ENCODE measurements at regions not wholly inside any gene's neighbourhood (a gene's known extent, or its start where the extent isn't known, plus 50 kb on each side); places are given as distances from the start of the nearest gene placed in this dataset.

DNA sequence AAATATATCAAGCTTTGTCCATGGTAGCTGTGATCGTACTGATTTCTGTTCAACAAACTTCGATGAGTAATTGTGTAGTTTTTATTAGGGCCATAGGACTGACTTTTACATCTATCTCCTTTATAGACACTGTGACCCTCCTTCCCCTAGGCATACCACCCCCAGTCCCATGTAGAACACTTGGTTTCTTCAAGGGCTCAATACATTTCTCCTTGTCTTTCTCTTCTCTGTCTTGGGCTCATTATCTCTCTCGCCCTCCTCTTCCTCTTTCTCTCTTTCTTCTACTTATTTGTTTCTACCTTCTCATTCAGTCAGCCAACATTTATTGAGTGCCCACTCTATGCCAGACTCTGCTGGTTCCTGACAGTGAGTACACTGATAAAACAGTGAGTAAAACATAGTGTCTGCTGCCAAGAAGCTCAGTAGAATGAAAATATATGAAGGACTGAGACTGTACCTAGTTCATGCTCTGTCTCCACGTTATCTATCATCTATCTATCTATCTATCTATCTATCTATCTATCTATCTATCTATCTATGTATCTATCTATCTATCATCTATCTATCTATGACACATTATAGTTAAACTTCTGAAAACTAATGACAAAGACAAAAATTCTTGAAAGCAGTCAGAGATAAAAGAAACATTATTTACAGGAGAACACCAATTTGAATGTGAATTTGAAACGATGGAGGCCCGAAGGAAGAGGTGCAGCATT is 122.8 kb downstream of the RBMX2 start:
- Histone ChIP-seq H3K4me1 (peaks cover 0 to 6% (median 0%) of the 10 kb centered on the region in 12 donors), H3K9me3 (no peaks in the 10 kb centered on the region), H3K4me3 (peak overlapping the region in 7 of 12 donors; percentile 30 to 51 (median 39)), H3K27me3 (peaks cover 0 to 11% (median 0%) of the 10 kb centered on the region in 9 donors), H3K27ac (no peak overlapping the region), H3K36me3 (no peaks in the 10 kb centered on the region)
- ATAC-seq = no peak
- TF ChIP-seq, protein P1, sequence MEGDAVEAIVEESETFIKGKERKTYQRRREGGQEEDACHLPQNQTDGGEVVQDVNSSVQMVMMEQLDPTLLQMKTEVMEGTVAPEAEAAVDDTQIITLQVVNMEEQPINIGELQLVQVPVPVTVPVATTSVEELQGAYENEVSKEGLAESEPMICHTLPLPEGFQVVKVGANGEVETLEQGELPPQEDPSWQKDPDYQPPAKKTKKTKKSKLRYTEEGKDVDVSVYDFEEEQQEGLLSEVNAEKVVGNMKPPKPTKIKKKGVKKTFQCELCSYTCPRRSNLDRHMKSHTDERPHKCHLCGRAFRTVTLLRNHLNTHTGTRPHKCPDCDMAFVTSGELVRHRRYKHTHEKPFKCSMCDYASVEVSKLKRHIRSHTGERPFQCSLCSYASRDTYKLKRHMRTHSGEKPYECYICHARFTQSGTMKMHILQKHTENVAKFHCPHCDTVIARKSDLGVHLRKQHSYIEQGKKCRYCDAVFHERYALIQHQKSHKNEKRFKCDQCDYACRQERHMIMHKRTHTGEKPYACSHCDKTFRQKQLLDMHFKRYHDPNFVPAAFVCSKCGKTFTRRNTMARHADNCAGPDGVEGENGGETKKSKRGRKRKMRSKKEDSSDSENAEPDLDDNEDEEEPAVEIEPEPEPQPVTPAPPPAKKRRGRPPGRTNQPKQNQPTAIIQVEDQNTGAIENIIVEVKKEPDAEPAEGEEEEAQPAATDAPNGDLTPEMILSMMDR (IDR thresholded peaks at IDR 0.05) = no peak
- no peak for TF ChIP-seq POLR2A (IDR thresholded peaks at IDR 0.05)
- no peak for DNase-seq
- 73 to 81% (median 78%) methylated on average over 6 of the region's 6 CpGs for WGBS, 4 donors
- intact Hi-C loops (cut with DNase I) = no loop called here

DNA sequence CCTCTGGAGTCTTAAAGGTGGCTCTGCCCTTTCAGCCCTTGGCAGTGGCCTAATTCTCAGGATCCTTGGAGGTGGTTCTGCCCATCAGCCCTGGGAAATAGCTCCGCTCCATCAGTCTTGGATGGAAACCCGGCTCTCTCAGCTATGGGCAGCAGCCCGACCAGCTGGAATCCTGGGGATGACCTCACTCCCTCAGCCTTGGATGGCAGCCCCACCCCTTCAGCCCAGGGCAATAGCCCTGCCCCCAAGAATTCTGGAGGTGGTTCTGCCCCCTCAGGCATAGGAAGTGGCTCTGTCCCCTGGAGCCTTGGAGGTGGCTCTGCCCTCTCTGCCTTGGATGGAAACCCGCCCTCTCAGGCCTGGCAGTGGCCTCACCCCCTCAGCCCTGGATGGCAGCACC is 127.7 kb downstream of the RBMX2 start:
- Histone ChIP-seq H3K9me3 (no peaks in the 10 kb centered on the region), H3K4me1 (no peaks in the 10 kb centered on the region), H3K4me3 (no peak overlapping the region), H3K36me3 (no peaks in the 10 kb centered on the region), H3K27me3 (peaks cover 0 to 13% (median 0%) of the 10 kb centered on the region in 9 donors), H3K27ac (no peak overlapping the region)
- TF ChIP-seq POLR2A (IDR thresholded peaks at IDR 0.05) = no peak
- TF ChIP-seq, protein P1 (IDR thresholded peaks at IDR 0.05) = no peak
- intact Hi-C loops (cut with DNase I) = no loop called here
- ATAC-seq (no peak), DNase-seq (no peak)
- WGBS, 4 donors = 77 to 87% (median 84%) methylated on average over 4 of the region's 4 CpGs; no CpG with 5 or more reads in 1 of the 4 donors

DNA sequence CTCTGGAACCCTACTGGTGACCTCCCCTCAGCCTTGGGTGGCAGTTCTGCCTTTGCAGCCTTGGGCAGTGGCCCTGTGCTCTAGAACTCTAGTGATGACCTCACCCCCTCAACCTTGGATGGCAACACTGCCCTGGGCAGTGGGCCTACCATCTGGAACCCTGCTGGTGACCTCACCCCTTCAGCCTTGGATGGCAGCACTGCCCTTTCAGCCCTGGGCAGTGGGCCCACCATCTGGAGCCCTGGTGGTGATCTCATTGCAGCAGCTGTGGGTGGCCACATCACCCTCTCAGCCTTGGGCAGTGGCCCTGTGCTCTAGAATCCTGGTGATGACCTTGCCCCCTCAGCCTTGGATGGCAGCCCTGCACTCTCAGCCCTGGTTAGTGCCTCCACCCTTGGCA is 129.3 kb downstream of the RBMX2 start:
- Histone ChIP-seq H3K27me3 (peaks cover 0 to 13% (median 0%) of the 10 kb centered on the region in 9 donors), H3K4me3 (no peak overlapping the region), H3K4me1 (no peaks in the 10 kb centered on the region), H3K27ac (no peak overlapping the region), H3K36me3 (no peaks in the 10 kb centered on the region), H3K9me3 (no peaks in the 10 kb centered on the region)
- peak in 1 of 4 donors; percentile 15 for ATAC-seq
- DNase-seq = no peak
- intact Hi-C loops (cut with DNase I) = no loop called here
- TF ChIP-seq POLR2A (IDR thresholded peaks at IDR 0.05) = no peak
- TF ChIP-seq, protein P1 (IDR thresholded peaks at IDR 0.05) = no peak

DNA sequence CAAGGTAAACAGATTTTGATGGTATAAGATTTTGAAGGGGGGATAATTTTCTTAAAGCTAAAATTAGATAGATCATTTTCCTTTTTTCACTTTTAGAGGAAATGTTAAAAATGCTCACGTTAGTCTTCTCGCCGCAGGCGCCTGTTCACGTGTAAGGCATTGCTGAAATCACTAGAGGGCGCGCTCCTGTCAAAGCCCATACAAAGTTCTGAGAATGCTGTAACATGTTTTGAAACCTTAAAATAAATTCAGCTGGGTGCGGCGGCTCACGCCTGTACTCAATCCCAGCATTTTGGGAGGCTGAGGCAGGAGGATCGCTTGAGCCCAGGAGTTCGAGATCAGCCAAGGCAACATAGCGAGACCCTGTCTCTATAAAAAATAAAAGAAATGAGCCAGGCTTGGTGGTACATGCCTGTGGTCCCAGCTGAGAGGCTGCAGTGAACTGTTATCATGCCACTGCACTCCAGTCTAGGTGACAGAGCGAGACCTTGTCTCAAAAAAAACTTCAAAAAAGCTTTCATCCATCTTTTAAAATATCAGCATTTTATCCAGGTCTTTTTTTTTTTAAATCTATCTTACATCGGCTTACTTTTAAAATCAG is 138.0 kb downstream of the RBMX2 start:
- ATAC-seq = peak in 1 of 4 donors; percentile 45
- peak in 4 of 5 donors; percentile 8 to 50 (median 26) for DNase-seq
- Histone ChIP-seq H3K4me1 (no peaks in the 10 kb centered on the region), H3K4me3 (no peak overlapping the region), H3K27me3 (peaks cover 0 to 23% (median 0%) of the 10 kb centered on the region in 9 donors), H3K36me3 (no peaks in the 10 kb centered on the region), H3K27ac (no peak overlapping the region), H3K9me3 (no peaks in the 10 kb centered on the region)
- intact Hi-C loops (cut with DNase I) = loop anchor here in 9 of 10 donors (1.0 to 5.0 kb wide), 3 partner anchors 377 kb away; no protein-coding TSS in a partner anchor
- WGBS, 4 donors = 12 to 22% (median 17%) methylated on average over 15 of the region's 15 CpGs
- TF ChIP-seq POLR2A (IDR thresholded peaks at IDR 0.05) = no peak
- TF ChIP-seq, protein P1 (IDR thresholded peaks at IDR 0.05) = peak; percentile 48 to 73 (median 62)

All from heart left ventricle (tissue), 16 donors.